Esophagus muscularis mucosa (tissue), 4 donors: ENCODE measurements at regions not wholly inside any gene's neighbourhood (a gene's known extent, or its start where the extent isn't known, plus 50 kb on each side); places are given as distances from the start of the nearest gene placed in this dataset.

Experiments used
- DNase-seq: peaks from one replicate; pipeline ENCODE4 v3.0.0-alpha.2; 2017; ENCODE audit errors: extremely low spot score
- H3K27ac ChIP-seq, 4 donors: fragments of 200-600 bp; sonication (generic); replicated peaks in 1 of 4; 1 replicate in 3 of 4; 2 replicates in 1 of 4; pipeline ENCODE4 v1.5.1; 2016 to 2019; ENCODE audit warnings: mild to moderate bottlenecking in 1 of 4
- H3K27me3 ChIP-seq, 4 donors: fragments of 200-600 bp; sonication (generic); one replicate each; pipeline versions ENCODE4 v1.5.1 to v1.6.0; 2016 to 2019
- H3K36me3 ChIP-seq, 4 donors: fragments of 200-600 bp; sonication (generic); one replicate each; pipeline ENCODE4 v1.5.1; 2016 to 2019
- H3K4me1 ChIP-seq, 4 donors: fragments of 200-600 bp; sonication (generic); one replicate each; pipeline ENCODE4 v1.5.1; 2016 to 2019
- H3K4me3 ChIP-seq, 4 donors: fragments of 200-600 bp; sonication (generic); 1 replicate in 2 of 4; 2 replicates in 2 of 4; pipeline ENCODE4 v1.5.1; 2016 to 2019; ENCODE audit warnings: mild to moderate bottlenecking in 4 of 4, moderate library complexity in 1 of 4
- H3K9me3 ChIP-seq, 4 donors: fragments of 200-600 bp; sonication (generic); 1 replicate in 3 of 4; 2 replicates in 1 of 4; pipeline ENCODE4 v1.5.1; 2016 to 2019
- CTCF ChIP-seq, 3 experiments: fragments of 200-600 bp in 2 of 3; fragments of 450-650 bp in 1 of 3; sonication (generic) in 2 of 3; IDR thresholded peaks; one replicate each; pipeline ENCODE4 v1.5.1; 2017 to 2019; ENCODE audit warnings: antibody characterized with exemption in 3 of 3, mild to moderate bottlenecking in 2 of 3, moderate library complexity in 1 of 3
- EP300 ChIP-seq: sonication (generic); formaldehyde crosslinking; IDR thresholded peaks from one replicate; pipeline ENCODE4 v1.6.1; 2017; ENCODE audit warnings: antibody characterized with exemption
- POLR2A ChIP-seq: fragments of 450-650 bp; IDR thresholded peaks from one replicate; pipeline ENCODE4 v1.6.1; 2017; ENCODE audit warnings: antibody characterized with exemption, moderate library complexity, mild to moderate bottlenecking, low read depth
- POLR2AphosphoS5 ChIP-seq, 2 donors: sonication (generic); formaldehyde crosslinking; IDR thresholded peaks; one replicate each; pipeline ENCODE4 v1.6.1; 2017; ENCODE audit warnings: antibody characterized with exemption in 2 of 2
- WGBS: methylation state at CpG from one replicate; pipeline ENCODE4 v1.1.5; 2018; 5-methylcytosine and 5-hydroxymethylcytosine counted together
- intact Hi-C: fragments of 100-400 bp; cut with DNase I; formaldehyde crosslinking; loops from one replicate; pipeline ENCODE4 v1.15.1; 2023

DNA sequence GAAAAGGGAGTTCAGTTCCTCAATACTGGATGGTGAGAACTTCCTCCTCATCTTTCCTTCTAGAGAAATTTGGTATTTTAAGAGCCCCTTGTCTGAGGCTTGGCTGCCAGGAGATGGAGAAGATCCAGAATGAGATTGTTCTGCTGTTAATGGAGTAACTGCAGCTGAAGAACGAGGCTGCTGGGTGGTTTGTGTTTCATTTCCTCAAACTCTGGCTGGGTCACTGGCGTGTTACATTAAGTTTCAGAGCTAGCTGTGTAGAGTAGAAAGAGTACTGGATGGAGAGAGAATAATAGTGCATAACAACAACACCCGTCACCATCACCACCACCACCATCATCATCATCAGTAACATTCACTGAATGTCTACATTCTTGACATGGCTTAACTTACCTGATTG is 325.0 kb upstream of the TBX3 start:
- Histone ChIP-seq H3K9me3 (no peaks in the 10 kb centered on the region), H3K27ac (no peak overlapping the region), H3K4me1 (no peaks in the 10 kb centered on the region), H3K27me3 (peaks cover 0 to 11% (median 0%) of the 10 kb centered on the region in 4 donors), H3K4me3 (no peak overlapping the region), H3K36me3 (no peaks in the 10 kb centered on the region)
- TF ChIP-seq CTCF (IDR thresholded peaks at IDR 0.05): no peak
- TF ChIP-seq POLR2A: no peak
- no peak for TF ChIP-seq POLR2AphosphoS5 (IDR thresholded peaks at IDR 0.05)
- TF ChIP-seq EP300: no peak
- DNase-seq: no peak
- intact Hi-C loops: no loop called here
- 59% methylated on average over 2 of the region's 3 CpGs for WGBS

- no peaks in the 10 kb centered on the region for H3K36me3 ChIP-seq
Observed at GRCh38 chr12:115004470-115005146, 320.6 kb upstream of the TBX3 start.

GRCh38 chr12:115002434-115002833 is 318.5 kb upstream of the TBX3 start:
- no peak for TF ChIP-seq EP300
- Histone ChIP-seq H3K36me3 (no peaks in the 10 kb centered on the region), H3K4me3 (no peak overlapping the region), H3K27me3 (no peaks in the 10 kb centered on the region), H3K4me1 (no peaks in the 10 kb centered on the region), H3K27ac (no peak overlapping the region), H3K9me3 (no peaks in the 10 kb centered on the region)
- intact Hi-C loops: no loop called here
- no peak for DNase-seq
- WGBS: 67% methylated on average over 11 of the region's 11 CpGs

More at GRCh38 chr12:115004470-115005146, 320.6 kb upstream of the TBX3 start:
- no peak overlapping the region for H3K27ac ChIP-seq
- no peaks in the 10 kb centered on the region for H3K4me1 ChIP-seq
- WGBS: 77% methylated on average over 6 of the region's 6 CpGs
- no peaks in the 10 kb centered on the region for H3K27me3 ChIP-seq
- no peak for DNase-seq
- no peak for TF ChIP-seq POLR2AphosphoS5 (IDR thresholded peaks at IDR 0.05)
- TF ChIP-seq EP300: no peak
- no peak for TF ChIP-seq POLR2A
- no peak for TF ChIP-seq CTCF (IDR thresholded peaks at IDR 0.05)
- intact Hi-C loops: no loop called here
- no peaks in the 10 kb centered on the region for H3K9me3 ChIP-seq
- H3K4me3 ChIP-seq: no peak overlapping the region

GRCh38 chr12:115001571-115002180 is 317.7 kb upstream of the TBX3 start:
- TF ChIP-seq CTCF (IDR thresholded peaks at IDR 0.05) (no peak), POLR2A (no peak), EP300 (no peak), POLR2AphosphoS5 (IDR thresholded peaks at IDR 0.05) (no peak)
- H3K4me1 ChIP-seq: no peaks in the 10 kb centered on the region
- DNase-seq: no peak
- intact Hi-C loops: no loop called here
- H3K27ac ChIP-seq: no peak overlapping the region
- no peaks in the 10 kb centered on the region for H3K9me3 ChIP-seq
- H3K4me3 ChIP-seq: no peak overlapping the region
- no peaks in the 10 kb centered on the region for H3K36me3 ChIP-seq
- no peaks in the 10 kb centered on the region for H3K27me3 ChIP-seq
- WGBS: 78% methylated on average over 9 of the region's 9 CpGs

DNA sequence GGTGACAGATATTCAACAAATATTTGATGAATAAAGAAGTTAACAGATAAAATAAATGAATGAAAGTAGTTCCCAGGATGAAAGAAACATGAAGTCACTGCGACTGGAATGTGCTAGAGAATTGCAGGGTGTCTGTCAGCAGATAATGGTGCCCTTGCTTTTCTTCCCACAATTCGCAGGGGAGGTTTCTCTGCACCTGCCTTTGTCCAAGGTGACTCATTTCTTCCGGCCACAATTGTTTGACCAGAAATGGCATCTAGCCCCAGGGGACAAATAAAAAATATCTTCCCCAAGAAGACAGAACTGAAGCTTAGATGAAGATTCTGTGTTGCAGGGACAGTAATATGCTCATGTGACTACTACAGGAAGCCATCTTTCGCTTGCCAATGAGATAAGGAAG is 316.1 kb upstream of the TBX3 start:
- intact Hi-C loops: no loop called here
- WGBS: 40% methylated on average over 4 of the region's 4 CpGs
- TF ChIP-seq EP300: no peak
- Histone ChIP-seq H3K36me3 (no peaks in the 10 kb centered on the region), H3K27me3 (no peaks in the 10 kb centered on the region), H3K4me1 (no peaks in the 10 kb centered on the region), H3K4me3 (no peak overlapping the region), H3K9me3 (no peaks in the 10 kb centered on the region), H3K27ac (no peak overlapping the region)
- DNase-seq: no peak

DNA sequence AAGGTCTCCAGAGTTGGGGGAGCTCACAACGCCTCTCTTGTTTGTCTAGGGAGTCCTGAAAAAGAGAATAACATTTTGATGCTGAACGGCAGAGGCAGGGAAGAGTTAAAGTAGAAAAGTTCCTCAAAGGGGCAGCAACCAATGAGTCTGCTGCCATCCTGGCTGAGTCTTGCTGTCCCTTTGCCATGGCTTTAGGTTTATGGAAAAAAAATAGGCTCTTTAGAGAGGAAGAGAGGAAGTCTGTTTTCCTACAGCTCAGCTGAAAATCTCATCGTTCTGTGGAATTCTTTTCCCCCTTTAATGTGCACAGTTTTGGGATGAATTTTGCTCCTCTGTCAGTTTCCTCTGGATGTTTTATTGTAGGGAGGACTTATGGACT is 314.8 kb upstream of the TBX3 start:
- H3K4me3 ChIP-seq: no peak overlapping the region
- H3K27ac ChIP-seq: no peak overlapping the region
- no peaks in the 10 kb centered on the region for H3K27me3 ChIP-seq
- intact Hi-C loops: no loop called here
- TF ChIP-seq POLR2A (no peak), EP300 (no peak), POLR2AphosphoS5 (IDR thresholded peaks at IDR 0.05) (no peak), CTCF (IDR thresholded peaks at IDR 0.05) (no peak)
- no peaks in the 10 kb centered on the region for H3K9me3 ChIP-seq
- H3K4me1 ChIP-seq: peaks cover 0 to under 1% (median 0%) of the 10 kb centered on the region in 4 donors
- H3K36me3 ChIP-seq: no peaks in the 10 kb centered on the region
- no peak for DNase-seq
- 64% methylated on average over 3 of the region's 3 CpGs for WGBS
